Type B pancreatic cell (in vitro differentiated cells): ENCODE measurements at regions not wholly inside any gene's neighbourhood (a gene's known extent, or its start where the extent isn't known, plus 50 kb on each side); places are given as distances from the start of the nearest gene placed in this dataset.

Experiments used
- DNase-seq: peaks from one replicate; pipeline ENCODE4 v3.0.0; 2021; ENCODE audit warnings: mixed read lengths; ENCODE audit not compliant: unreplicated experiment; ENCODE audit errors: extremely low spot score
- H3K27ac Mint-ChIP-seq: 2 replicates; pipeline ENCODE4 v1.8.0; 2021; ENCODE audit warnings: mild to moderate bottlenecking, mixed read lengths
- H3K27me3 Mint-ChIP-seq: 2 replicates; pipeline ENCODE4 v1.8.0; 2021; ENCODE audit warnings: mixed read lengths
- H3K36me3 Mint-ChIP-seq: 2 replicates; pipeline ENCODE4 v1.8.0; 2021; ENCODE audit warnings: mixed read lengths
- H3K4me1 Mint-ChIP-seq: one replicate; pipeline ENCODE4 v1.8.0; 2021; ENCODE audit warnings: mixed read lengths; ENCODE audit not compliant: unreplicated experiment
- H3K4me3 Mint-ChIP-seq: 2 replicates; pipeline ENCODE4 v1.8.0; 2021; ENCODE audit warnings: mild to moderate bottlenecking, mixed read lengths
- H3K9me3 Mint-ChIP-seq: 2 replicates; pipeline ENCODE4 v1.8.0; 2021; ENCODE audit warnings: mixed read lengths
- TF ChIP-seq, protein P1 (sequence below): fragments of 200-600 bp; sonication (generic); conservative IDR thresholded peaks from 2 replicates; pipeline ENCODE4 v1.5.0; 2021; ENCODE audit warnings: antibody characterized with exemption, mild to moderate bottlenecking

DNA sequence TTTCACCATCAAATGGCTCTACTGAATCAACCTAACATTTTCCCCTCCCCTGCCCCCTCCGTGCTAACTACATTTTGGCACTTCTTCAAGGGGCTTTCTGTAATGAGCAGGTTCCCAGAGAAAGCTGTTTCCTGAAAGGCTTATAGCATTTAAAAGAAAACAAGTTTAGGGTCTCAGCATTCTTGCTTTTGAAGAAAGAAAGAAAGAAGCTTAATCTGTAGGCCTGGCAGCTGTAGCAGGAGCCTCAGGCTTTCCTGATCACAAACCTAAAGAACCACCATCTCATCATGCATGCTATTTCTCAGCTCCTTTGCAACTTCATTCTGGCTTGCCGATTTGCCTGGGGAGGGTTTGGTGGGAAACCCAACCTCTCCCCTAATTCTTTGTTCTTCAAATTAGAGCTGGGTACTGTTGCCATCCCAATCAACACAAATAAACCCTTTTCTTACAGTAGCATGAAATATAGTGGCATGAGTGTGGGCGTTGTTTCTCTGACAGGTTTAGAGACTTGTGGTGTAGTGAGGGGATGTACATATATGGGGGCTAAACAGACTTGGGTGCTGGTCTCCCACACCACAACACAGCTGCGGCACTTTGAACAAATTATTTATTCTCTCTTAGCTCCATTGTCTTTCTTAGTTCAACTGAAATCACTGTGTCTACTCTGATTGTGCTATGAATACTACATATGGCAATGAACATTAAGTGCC lies 160.5 kb upstream of the TNC start:
- Mint-ChIP-seq H3K9me3 (no peaks in the 10 kb centered on the region), H3K27ac (no peak overlapping the region), H3K36me3 (no peaks in the 10 kb centered on the region), H3K4me1 (no peaks in the 10 kb centered on the region), H3K4me3 (no peak overlapping the region), H3K27me3 (peaks cover 8% of the 10 kb centered on the region)
- no peak for DNase-seq
- TF ChIP-seq, protein P1, sequence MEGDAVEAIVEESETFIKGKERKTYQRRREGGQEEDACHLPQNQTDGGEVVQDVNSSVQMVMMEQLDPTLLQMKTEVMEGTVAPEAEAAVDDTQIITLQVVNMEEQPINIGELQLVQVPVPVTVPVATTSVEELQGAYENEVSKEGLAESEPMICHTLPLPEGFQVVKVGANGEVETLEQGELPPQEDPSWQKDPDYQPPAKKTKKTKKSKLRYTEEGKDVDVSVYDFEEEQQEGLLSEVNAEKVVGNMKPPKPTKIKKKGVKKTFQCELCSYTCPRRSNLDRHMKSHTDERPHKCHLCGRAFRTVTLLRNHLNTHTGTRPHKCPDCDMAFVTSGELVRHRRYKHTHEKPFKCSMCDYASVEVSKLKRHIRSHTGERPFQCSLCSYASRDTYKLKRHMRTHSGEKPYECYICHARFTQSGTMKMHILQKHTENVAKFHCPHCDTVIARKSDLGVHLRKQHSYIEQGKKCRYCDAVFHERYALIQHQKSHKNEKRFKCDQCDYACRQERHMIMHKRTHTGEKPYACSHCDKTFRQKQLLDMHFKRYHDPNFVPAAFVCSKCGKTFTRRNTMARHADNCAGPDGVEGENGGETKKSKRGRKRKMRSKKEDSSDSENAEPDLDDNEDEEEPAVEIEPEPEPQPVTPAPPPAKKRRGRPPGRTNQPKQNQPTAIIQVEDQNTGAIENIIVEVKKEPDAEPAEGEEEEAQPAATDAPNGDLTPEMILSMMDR = no peak

DNA sequence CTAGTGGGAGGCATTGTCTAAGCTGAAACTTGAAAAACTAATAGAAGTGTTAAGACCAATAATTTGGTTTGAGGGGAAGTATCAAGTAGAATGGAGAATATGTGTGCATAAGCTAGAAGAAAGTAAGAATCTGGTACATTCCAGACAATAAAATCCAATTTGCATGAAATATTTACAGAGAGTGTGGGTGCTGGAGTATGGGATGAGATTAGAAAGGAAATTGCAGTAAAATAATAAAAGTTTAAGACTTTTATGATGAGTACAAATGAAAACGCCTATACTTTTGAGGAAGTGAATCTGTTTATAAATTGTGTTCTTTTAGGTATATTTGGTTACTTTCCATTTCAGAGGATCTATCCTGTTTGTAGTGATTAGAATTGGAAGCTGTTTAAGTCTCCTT lies 165.4 kb upstream of the TNC start:
- TF ChIP-seq, protein P1 = no peak
- Mint-ChIP-seq H3K36me3 (no peaks in the 10 kb centered on the region), H3K27ac (no peak overlapping the region), H3K27me3 (peaks cover 8% of the 10 kb centered on the region), H3K4me3 (no peak overlapping the region), H3K9me3 (no peaks in the 10 kb centered on the region), H3K4me1 (no peaks in the 10 kb centered on the region)
- no peak for DNase-seq

DNA sequence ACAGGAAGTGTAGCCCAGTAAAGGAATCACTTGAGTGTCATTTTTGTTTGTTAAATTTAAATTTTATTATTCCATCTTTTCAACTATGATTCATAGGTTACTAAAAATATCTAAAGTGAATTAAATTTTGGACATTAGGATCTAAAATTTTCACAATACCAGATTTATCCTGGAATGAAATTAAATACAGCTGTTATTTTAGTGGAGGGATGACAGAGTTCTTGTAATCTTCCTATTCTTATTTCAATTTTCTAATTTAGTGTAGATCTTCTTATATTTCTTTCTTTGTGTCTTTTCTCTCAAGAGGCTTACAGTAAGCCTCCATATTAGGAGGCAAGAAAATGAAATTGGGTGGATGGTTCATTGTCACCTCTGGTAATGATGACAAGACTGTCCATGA lies 167.9 kb upstream of the TNC start:
- TF ChIP-seq, protein P1 = no peak
- Mint-ChIP-seq H3K27me3 (peaks cover 4% of the 10 kb centered on the region), H3K27ac (no peak overlapping the region), H3K4me1 (peaks cover 8% of the 10 kb centered on the region), H3K36me3 (no peaks in the 10 kb centered on the region), H3K4me3 (no peak overlapping the region), H3K9me3 (no peaks in the 10 kb centered on the region)
- no peak for DNase-seq

DNA sequence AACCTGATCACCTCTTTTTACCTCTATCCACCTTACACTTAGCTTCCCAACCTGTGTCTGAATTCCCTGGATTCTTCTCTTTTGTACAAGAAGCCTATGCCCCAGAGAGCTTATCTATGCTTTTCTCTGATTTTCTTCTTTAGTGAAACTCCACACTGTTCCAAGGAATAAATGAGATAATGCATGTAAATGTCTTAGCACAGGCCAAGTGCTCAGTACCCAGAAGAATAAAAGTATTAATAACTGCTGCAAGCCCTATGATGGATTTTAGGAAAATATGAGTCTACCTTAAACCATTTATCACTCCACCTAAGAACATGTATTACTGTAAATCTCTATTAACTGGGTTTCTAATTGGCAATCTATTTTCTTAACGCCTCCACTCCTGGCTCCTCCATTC lies 168.5 kb upstream of the TNC start:
- Mint-ChIP-seq H3K36me3 (no peaks in the 10 kb centered on the region), H3K27me3 (peaks cover 4% of the 10 kb centered on the region), H3K27ac (no peak overlapping the region), H3K9me3 (no peaks in the 10 kb centered on the region), H3K4me3 (no peak overlapping the region), H3K4me1 (peaks cover 8% of the 10 kb centered on the region)
- TF ChIP-seq, protein P1 = no peak
- DNase-seq = no peak

DNA sequence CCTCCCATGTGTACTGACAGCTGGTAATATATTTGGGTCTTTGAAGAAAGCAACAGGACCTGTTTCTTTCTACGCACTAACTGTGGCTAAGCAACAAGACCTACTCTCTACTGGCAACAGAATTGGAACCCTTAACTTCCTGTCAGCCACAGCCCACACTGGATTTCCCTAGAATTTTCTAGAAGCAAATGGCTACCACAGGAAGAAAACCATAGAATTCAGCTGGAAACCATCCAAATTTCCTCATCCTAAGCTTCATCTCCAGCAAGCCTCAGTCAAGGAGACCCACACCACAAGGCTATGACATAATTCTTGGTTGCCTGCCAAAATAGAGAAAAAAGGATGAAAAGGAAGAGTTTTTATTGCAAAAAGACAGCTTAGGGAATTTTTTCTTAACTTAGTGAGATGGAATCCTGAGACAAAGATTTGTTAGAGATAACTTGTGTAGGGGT lies 171.8 kb upstream of the TNC start:
- H3K4me1 Mint-ChIP-seq = peaks cover 18% of the 10 kb centered on the region
- no peak overlapping the region for H3K27ac Mint-ChIP-seq
- H3K27me3 Mint-ChIP-seq = no peaks in the 10 kb centered on the region
- no peak overlapping the region for H3K4me3 Mint-ChIP-seq
- no peaks in the 10 kb centered on the region for H3K36me3 Mint-ChIP-seq
- TF ChIP-seq, protein P1 = no peak
- no peak for DNase-seq
- H3K9me3 Mint-ChIP-seq = no peaks in the 10 kb centered on the region
